HL-60 (cell line): ENCODE measurements at regions not wholly inside any gene's neighbourhood (a gene's known extent, or its start where the extent isn't known, plus 50 kb on each side); places are given as distances from the start of the nearest gene placed in this dataset.

Experiments used
- POLR2AphosphoS5 ChIP-seq: IDR thresholded peaks from 2 replicates; pipeline ENCODE4 v1.6.1; 2012; ENCODE audit warnings: low read depth
- SPI1 ChIP-seq: IDR thresholded peaks from 2 replicates; pipeline ENCODE4 v1.6.1; 2012; ENCODE audit warnings: low read depth, mild to moderate bottlenecking, borderline replicate concordance
- TF ChIP-seq, protein P1 (sequence below): IDR thresholded peaks from one replicate; pipeline ENCODE4 v1.5.1; 2011; ENCODE audit warnings: low read length, control low read depth, inconsistent platforms; ENCODE audit not compliant: insufficient read depth
- TF ChIP-seq, protein P2 (sequence below): IDR thresholded peaks from 2 replicates; pipeline ENCODE4 v1.6.1; 2012; ENCODE audit warnings: low read depth; ENCODE audit not compliant: insufficient replicate concordance

DNA sequence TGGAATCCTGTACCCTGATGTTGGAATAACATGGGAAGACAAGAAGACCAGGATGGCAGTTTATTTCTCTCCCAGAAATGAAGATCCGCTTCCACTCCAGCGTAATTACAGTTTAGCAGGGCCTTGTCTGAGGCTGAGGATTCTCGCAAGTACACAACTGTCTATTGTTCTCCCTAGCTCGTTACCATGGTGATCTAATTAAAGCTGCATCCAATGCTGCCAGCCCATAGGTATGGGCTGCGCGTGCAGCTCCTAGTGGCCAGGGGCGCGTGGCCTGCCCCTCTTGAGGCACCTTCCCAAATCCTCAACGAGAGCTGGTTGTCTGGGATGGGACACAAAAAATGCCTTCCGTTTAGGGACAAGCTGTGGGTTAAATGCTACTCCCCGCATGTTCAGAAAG is 344.9 kb downstream of the CYRIA start:
- TF ChIP-seq, protein P1, sequence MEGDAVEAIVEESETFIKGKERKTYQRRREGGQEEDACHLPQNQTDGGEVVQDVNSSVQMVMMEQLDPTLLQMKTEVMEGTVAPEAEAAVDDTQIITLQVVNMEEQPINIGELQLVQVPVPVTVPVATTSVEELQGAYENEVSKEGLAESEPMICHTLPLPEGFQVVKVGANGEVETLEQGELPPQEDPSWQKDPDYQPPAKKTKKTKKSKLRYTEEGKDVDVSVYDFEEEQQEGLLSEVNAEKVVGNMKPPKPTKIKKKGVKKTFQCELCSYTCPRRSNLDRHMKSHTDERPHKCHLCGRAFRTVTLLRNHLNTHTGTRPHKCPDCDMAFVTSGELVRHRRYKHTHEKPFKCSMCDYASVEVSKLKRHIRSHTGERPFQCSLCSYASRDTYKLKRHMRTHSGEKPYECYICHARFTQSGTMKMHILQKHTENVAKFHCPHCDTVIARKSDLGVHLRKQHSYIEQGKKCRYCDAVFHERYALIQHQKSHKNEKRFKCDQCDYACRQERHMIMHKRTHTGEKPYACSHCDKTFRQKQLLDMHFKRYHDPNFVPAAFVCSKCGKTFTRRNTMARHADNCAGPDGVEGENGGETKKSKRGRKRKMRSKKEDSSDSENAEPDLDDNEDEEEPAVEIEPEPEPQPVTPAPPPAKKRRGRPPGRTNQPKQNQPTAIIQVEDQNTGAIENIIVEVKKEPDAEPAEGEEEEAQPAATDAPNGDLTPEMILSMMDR: no peak
- TF ChIP-seq SPI1 (no peak), POLR2AphosphoS5 (no peak)
- TF ChIP-seq, protein P2, sequence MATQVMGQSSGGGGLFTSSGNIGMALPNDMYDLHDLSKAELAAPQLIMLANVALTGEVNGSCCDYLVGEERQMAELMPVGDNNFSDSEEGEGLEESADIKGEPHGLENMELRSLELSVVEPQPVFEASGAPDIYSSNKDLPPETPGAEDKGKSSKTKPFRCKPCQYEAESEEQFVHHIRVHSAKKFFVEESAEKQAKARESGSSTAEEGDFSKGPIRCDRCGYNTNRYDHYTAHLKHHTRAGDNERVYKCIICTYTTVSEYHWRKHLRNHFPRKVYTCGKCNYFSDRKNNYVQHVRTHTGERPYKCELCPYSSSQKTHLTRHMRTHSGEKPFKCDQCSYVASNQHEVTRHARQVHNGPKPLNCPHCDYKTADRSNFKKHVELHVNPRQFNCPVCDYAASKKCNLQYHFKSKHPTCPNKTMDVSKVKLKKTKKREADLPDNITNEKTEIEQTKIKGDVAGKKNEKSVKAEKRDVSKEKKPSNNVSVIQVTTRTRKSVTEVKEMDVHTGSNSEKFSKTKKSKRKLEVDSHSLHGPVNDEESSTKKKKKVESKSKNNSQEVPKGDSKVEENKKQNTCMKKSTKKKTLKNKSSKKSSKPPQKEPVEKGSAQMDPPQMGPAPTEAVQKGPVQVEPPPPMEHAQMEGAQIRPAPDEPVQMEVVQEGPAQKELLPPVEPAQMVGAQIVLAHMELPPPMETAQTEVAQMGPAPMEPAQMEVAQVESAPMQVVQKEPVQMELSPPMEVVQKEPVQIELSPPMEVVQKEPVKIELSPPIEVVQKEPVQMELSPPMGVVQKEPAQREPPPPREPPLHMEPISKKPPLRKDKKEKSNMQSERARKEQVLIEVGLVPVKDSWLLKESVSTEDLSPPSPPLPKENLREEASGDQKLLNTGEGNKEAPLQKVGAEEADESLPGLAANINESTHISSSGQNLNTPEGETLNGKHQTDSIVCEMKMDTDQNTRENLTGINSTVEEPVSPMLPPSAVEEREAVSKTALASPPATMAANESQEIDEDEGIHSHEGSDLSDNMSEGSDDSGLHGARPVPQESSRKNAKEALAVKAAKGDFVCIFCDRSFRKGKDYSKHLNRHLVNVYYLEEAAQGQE: no peak
